H1 (cell line): ENCODE measurements at regions not wholly inside any gene's neighbourhood (a gene's known extent, or its start where the extent isn't known, plus 50 kb on each side); places are given as distances from the start of the nearest gene placed in this dataset.

Experiments used
- ATF3 ChIP-seq: IDR thresholded peaks from 2 replicates; pipeline ENCODE4 v1.6.1; 2011; ENCODE audit warnings: low read depth, mild to moderate bottlenecking, low read length; ENCODE audit not compliant: insufficient read depth
- FOSL1 ChIP-seq: IDR thresholded peaks from 2 replicates; pipeline ENCODE4 v1.6.1; 2011; ENCODE audit warnings: mild to moderate bottlenecking, low read depth, low read length, moderate library complexity; ENCODE audit not compliant: insufficient read depth
- SAP30 ChIP-seq: fragments of 300-600 bp; sonication (generic); IDR thresholded peaks from 2 replicates; pipeline ENCODE4 v1.7.1; 2012; ENCODE audit warnings: low read length, moderate library complexity, mild to moderate bottlenecking, inconsistent platforms; ENCODE audit not compliant: insufficient read depth, insufficient replicate concordance
- SP1 ChIP-seq: IDR thresholded peaks from 2 replicates; pipeline ENCODE4 v1.6.1; 2011; ENCODE audit warnings: low read depth, low read length

GRCh38 chr4:145251391-145251790 lies 71.0 kb upstream of the OTUD4 start (continued):
- no peak for TF ChIP-seq ATF3
- no peak for TF ChIP-seq SAP30
- no peak for TF ChIP-seq FOSL1
- no peak for TF ChIP-seq SP1
- TF ChIP-seq, all 59 proteins: peak for 0
